ENCODE measurements at regions not wholly inside any gene's neighbourhood (a gene's known extent, or its start where the extent isn't known, plus 50 kb on each side); places are given as distances from the start of the nearest gene placed in this dataset.

- no peak for TF ChIP-seq EZH2 (IDR thresholded peaks at IDR 0.05; ENCODE audit: low read length)
- peak in 1 of 3 experiments; percentile 17 for TF ChIP-seq CTCF (optimal IDR thresholded peaks at IDR 0.05 in 1 of 3, IDR thresholded peaks at IDR 0.05 in 1 of 3, conservative IDR thresholded peaks at IDR 0.05 in 1 of 3; ENCODE audit: extremely low read depth in 1 of 3, insufficient read depth in 2 of 3, low read length in 3 of 3)
Measured at GRCh38 chr2:167869200-167869599, 378.2 kb downstream of the STK39 start.

All from keratinocyte (primary cell).